ENCODE measurements at regions not wholly inside any gene's neighbourhood (a gene's known extent, or its start where the extent isn't known, plus 50 kb on each side); places are given as distances from the start of the nearest gene placed in this dataset.
"Not testable (repeated sequence)": the region's sequence is repeated elsewhere in the genome, so short reads cannot be mapped to it uniquely, and the experiment has no call there.

DNA sequence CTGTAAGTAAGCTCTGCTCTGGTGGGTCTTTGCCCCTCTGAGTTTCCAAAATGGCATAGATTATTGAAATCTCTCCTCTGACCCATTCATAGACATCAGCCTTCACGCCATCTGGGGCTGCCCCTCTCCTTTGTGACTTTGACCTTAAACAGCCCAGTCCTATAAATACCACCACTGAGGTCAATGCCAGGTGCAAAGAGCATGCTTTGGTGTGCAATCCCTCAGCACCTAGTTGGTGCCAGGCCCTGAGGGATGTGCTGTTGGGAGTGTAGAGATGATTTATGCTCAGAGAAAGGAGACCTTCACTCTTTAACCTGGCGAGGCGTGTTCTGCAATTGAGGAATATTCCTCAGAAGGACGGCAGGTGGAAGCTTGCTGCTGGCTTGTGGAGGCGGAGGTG is 121.7 kb upstream of the TSHZ3 start:
- no peak overlapping the region for H3K27ac ChIP-seq
- TF ChIP-seq, protein P1, sequence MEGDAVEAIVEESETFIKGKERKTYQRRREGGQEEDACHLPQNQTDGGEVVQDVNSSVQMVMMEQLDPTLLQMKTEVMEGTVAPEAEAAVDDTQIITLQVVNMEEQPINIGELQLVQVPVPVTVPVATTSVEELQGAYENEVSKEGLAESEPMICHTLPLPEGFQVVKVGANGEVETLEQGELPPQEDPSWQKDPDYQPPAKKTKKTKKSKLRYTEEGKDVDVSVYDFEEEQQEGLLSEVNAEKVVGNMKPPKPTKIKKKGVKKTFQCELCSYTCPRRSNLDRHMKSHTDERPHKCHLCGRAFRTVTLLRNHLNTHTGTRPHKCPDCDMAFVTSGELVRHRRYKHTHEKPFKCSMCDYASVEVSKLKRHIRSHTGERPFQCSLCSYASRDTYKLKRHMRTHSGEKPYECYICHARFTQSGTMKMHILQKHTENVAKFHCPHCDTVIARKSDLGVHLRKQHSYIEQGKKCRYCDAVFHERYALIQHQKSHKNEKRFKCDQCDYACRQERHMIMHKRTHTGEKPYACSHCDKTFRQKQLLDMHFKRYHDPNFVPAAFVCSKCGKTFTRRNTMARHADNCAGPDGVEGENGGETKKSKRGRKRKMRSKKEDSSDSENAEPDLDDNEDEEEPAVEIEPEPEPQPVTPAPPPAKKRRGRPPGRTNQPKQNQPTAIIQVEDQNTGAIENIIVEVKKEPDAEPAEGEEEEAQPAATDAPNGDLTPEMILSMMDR (conservative IDR thresholded peaks at IDR 0.05): no peak

DNA sequence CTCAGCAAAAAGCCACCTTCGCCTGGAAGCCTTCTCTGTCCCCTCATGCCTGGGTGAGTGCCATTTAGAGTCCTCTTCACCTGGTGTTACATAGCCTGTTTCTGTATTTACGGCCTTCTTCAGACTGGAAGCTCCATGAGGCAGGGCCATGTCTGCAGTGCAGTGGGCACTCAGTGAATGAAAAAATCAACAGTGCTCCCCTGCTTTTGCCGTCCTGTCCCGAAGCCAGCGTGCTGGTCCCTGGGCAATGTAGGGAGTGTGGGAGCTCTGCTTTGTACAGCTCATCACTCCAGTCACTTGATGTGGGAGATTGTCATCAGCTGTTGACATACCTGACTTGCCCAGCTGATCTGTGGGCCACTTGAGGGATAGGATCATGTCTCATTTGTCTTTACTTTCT is 129.0 kb upstream of the TSHZ3 start:
- TF ChIP-seq, protein P1 (conservative IDR thresholded peaks at IDR 0.05): no peak
- no peak overlapping the region for H3K27ac ChIP-seq

DNA sequence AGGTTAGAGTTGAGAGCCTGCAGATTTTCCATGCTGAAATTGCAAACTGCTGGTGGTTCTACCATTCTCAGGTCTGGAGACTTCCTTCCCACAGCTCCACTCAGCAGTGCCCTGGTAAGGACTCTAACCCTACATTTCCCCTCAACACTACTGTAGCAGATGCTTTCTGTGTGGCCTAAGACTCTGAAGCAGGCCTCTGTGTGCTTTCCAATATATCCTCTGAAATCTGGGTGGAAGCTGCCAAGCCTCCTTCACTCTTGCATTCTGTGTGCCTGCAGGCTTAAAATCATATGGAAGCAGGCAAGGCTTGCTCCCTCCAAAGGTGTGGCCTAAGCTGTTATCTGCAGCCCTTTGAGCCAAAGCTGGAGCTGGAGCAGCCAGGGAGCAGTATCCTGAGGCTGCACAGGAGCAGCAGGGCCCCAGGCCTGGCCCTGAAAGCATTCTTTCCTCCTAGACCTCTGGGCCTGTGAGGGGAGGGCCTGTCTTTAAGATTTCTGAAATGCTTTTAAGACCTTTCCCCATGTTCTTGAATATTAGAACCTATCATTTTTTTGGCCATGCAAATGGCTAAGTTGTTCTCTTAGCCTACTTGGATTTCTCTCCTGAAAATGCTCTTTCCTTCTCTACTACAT is 134.1 kb upstream of the TSHZ3 start:
- no peak overlapping the region for H3K27ac ChIP-seq
- TF ChIP-seq, protein P1 (conservative IDR thresholded peaks at IDR 0.05): no peak

DNA sequence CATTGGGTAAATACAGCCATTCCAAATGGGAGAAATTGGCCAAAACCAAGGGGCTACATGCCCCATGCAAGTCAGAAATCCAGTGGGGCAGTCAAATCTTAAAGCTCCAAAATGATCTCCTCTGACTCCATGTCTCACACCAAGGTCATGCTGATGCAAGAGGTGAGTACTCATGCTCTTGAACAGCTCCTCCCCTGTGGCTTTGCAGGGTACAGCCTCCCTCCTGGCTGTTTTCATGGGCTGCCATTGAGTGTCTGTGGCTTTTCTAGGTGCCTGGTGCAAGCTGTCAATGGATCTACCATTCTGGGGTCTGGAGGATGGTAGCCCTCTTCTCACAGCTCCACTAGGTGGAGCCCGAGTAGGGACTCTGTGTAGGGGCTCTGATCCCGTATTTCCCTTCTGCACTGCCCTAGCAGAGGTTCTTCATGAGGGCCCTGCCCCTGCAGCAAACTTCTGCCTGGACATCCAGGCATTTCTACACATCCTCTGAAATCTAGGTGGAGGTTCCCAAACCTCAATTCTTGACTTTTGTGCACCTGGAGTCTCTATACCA is 135.7 kb upstream of the TSHZ3 start:
- not testable (repeated sequence) for H3K27ac ChIP-seq

DNA sequence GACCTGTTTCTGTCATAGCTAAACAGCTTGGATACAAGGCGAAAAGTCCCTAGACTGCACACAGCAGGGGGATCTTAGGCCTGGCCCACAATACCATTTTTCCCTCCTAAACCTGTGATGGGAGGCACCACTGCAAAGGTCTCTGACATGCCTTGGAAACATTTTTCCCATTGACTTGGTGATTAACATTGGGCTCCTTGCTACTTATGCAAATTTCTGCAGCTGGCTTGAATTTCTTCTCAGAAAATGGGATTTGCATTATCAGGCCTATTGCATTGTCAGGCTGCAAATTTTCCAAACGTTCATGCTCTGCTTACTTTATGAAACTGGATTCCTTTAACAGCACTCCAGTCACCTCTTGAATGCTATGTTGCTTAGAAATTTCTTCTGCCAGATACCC is 136.2 kb upstream of the TSHZ3 start:
- no peak overlapping the region for H3K27ac ChIP-seq
- TF ChIP-seq, protein P1 (conservative IDR thresholded peaks at IDR 0.05): no peak

DNA sequence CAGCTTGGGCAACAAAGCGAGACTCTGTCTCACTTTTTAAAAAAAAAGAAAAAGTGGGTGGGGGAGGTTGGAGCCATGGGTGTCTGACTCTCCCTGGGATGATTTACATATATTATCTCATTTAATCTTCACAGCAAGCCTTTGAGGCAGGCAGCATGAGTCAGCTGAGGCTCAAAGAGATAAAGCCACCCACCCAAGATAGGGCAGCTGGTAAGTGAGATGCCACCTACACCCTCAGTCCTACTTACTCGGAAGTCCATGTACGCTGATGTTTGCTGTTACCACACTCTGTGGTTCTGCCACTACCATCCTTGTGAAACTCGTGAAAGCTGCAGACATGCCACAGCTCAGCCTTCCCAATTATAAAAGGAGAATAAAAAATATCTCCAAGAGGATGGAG is 142.0 kb upstream of the TSHZ3 start:
- H3K27ac ChIP-seq: no peak overlapping the region

DNA sequence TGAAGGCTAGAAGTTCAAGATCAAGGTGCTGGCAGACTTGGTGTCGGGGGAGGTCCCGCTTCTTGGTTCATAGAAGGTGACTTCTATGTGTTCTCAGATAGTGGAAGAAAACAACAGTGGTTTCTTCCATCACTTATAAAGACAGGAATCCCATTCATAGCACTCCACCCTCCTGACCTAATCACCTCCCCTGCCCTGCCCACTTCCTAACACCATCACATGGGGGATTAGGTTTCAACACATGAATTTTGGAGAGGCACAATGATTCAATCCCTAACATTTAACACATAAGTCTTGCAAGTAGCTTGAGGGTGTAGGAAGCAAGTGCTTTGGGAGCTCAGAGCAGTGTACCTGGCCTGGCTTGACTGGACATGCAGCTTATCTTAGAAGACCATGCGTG is 142.8 kb upstream of the TSHZ3 start:
- TF ChIP-seq, protein P1 (conservative IDR thresholded peaks at IDR 0.05): no peak
- H3K27ac ChIP-seq: no peak overlapping the region

More for the DNA sequence above, 142.0 kb upstream of the TSHZ3 start:
- TF ChIP-seq, protein P1 (conservative IDR thresholded peaks at IDR 0.05): no peak

DNA sequence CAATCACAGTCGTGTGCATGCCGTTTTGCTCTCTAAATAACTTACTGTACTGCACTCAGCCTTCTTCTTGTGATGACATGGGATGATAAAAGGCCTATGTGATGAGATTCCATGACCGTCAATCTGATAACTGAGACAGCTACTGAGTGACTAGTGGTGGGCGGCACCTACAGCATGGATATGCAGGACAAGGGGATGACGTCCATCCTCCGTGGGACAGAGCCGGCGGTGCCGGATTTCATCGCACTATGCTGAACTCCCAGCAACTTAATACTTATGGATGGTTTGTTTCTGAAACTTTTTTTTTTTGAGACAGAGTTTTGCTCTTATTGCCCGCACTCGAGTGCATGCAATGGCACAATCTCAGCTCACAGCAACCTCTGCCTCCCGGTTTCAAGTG is 146.8 kb upstream of the TSHZ3 start:
- no peak overlapping the region for H3K27ac ChIP-seq
- TF ChIP-seq, protein P1 (conservative IDR thresholded peaks at IDR 0.05): no peak
